Amygdala (tissue), 56 donors: ENCODE measurements at regions not wholly inside any gene's neighbourhood (a gene's known extent, or its start where the extent isn't known, plus 50 kb on each side); places are given as distances from the start of the nearest gene placed in this dataset.
A peak's percentile ranks its signal among the peaks of the same experiment; 100 is the strongest.

Source experiments
- DNase-seq, 56 donors: peaks; one replicate each; lab custom pipeline; 2025; lab: John Stamatoyannopoulos, UW

- DNase-seq = no peak
Observed at GRCh38 chr14:100398044-100398443, 74.9 kb downstream of the SLC25A47 start.

GRCh38 chr14:100399052-100399849, 76.1 kb downstream of the SLC25A47 start:
- DNase-seq = peak in 7 of 56 donors; percentile 4 to 43 (median 19)

GRCh38 chr14:100400115-100400514, 77.0 kb downstream of the SLC25A47 start:
- peak in 1 of 56 donors; percentile 20 for DNase-seq

- DNase-seq = no peak
Observed at GRCh38 chr14:100401031-100401692, 78.0 kb downstream of the SLC25A47 start.

GRCh38 chr14:100401792-100402191, 78.7 kb downstream of the SLC25A47 start:
- DNase-seq = no peak

- no peak for DNase-seq
Observed at GRCh38 chr14:100402631-100403030, 79.5 kb downstream of the SLC25A47 start.

- DNase-seq = no peak
Observed at GRCh38 chr14:100403105-100403504, 80.0 kb downstream of the SLC25A47 start.

- DNase-seq = no peak
Observed at GRCh38 chr14:100403802-100404365, 80.7 kb downstream of the SLC25A47 start.

- DNase-seq = no peak
Observed at GRCh38 chr14:100404419-100404818, 81.3 kb downstream of the SLC25A47 start.

- no peak for DNase-seq
Observed at GRCh38 chr14:100405760-100406455, 82.8 kb downstream of the SLC25A47 start.

- no peak for DNase-seq
Observed at GRCh38 chr14:100406505-100407131, 83.5 kb downstream of the SLC25A47 start.

- DNase-seq = no peak
Observed at GRCh38 chr14:100407376-100408102, 84.4 kb downstream of the SLC25A47 start.

- DNase-seq = peak in 4 of 56 donors; percentile 25 to 41 (median 32)
Observed at GRCh38 chr14:100408350-100409002, 85.3 kb downstream of the SLC25A47 start.

GRCh38 chr14:100409003-100409360, 85.8 kb downstream of the SLC25A47 start:
- no peak for DNase-seq

- no peak for DNase-seq
Observed at GRCh38 chr14:100409651-100410050, 86.5 kb downstream of the SLC25A47 start.

GRCh38 chr14:100410056-100410565, 87.0 kb downstream of the SLC25A47 start:
- no peak for DNase-seq

GRCh38 chr14:100413699-100414098, 90.6 kb downstream of the SLC25A47 start:
- no peak for DNase-seq

- DNase-seq = no peak
Observed at GRCh38 chr14:100415226-100415625, 92.1 kb downstream of the SLC25A47 start.

GRCh38 chr14:100416081-100416680, 93.0 kb downstream of the SLC25A47 start:
- no peak for DNase-seq
